ENCODE measurements at regions not wholly inside any gene's neighbourhood (a gene's known extent, or its start where the extent isn't known, plus 50 kb on each side); places are given as distances from the start of the nearest gene placed in this dataset.
"Not testable (repeated sequence)": the region's sequence is repeated elsewhere in the genome, so short reads cannot be mapped to it uniquely, and the experiment has no call there.

- no peak for DNase-seq (ENCODE audit: low read depth)
Observed at GRCh38 chr5:52605317-52606313, 182.1 kb upstream of the ITGA1 start.

DNA sequence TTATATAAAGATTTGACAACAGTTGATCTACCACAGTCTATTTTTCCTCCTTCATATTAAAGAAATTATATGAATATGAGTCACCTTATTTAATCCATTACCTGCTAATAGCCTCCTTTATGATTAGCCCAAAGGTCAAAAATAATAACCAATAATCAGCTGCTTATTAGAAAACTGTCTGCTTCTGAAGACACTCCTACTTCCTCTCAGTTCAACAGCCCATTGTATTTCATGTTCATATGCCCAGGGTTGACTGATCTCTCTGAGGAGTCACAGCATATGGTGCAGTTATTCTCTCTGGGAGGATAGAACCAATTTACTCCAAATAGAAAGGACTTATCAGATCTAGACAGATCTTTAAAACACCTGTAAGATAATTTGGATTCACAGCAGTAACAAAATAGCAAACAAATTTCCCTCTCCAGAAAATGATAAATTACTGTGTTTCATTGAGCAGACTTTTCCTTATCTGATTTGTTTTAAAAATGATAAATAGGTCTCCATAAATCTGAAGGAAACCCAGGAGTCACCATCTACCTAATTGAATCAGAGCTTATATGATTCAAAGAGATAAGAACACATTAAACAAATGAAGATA is 180.4 kb upstream of the ITGA1 start:
- DNase-seq (ENCODE audit: low read depth) = no peak

DNA sequence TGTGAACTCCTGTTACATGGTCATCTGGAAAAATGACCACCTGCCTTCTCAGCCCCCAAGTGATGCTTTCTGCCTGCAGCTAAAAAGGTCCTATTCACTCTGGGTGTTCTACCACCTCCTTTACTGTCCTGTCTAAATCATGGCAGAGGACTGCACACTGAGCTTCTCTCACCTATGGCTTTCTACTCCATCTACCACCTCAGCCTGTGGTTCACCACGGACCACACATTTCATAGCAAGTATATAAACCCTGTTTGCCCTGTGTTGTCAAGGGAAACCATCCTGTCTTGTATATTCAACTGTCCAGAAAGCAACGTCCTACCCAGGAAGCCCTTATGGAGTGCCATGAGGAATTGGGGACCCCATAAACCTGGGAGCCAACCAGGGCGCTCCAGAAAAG is 167.4 kb upstream of the ITGA1 start:
- DNase-seq (ENCODE audit: low read depth) = no peak

DNA sequence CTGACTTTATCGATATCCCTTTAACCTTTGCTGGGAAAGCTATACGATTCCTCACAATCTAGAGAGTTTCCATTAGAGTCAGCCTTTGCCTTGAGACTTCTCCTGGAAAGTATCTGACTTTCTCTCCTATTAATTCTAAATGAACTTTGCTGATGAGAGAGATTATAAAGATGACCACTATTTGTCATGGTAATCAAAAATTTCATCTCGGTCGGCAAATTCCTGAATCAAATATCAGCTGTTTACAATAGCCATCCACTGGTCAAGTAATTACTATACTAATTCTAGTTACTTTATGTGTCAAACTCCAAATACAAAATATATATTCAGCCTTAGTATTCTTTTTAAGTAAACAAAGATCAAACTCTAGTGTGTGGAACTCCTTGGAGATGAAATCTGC is 164.4 kb upstream of the ITGA1 start:
- no peak for DNase-seq (ENCODE audit: low read depth)

DNA sequence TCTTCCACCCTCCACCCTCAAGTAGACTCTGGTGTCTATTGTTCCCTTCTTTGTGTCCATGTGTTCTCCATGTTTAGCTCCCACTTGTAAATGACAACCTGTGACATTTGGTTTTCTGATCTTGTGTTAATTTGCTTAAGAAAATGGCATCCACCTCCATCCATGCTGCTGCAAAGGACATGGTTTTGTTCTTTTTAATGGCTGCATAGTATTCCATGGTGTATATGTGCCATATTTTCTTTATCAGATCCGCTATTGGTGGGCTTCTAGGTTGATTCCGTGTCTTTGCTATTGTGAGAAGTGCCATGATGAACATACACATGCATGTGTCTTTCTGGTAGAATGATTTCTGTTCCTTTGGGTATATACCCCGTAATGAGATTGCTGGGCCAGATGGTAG is 163.4 kb upstream of the ITGA1 start:
- DNase-seq (ENCODE audit: low read depth) = no peak

- DNase-seq (ENCODE audit: low read depth) = no peak
Observed at GRCh38 chr5:52626312-52626711, 161.4 kb upstream of the ITGA1 start.

- no peak for DNase-seq (ENCODE audit: low read depth)
Observed at GRCh38 chr5:52627740-52628139, 160.0 kb upstream of the ITGA1 start.

DNA sequence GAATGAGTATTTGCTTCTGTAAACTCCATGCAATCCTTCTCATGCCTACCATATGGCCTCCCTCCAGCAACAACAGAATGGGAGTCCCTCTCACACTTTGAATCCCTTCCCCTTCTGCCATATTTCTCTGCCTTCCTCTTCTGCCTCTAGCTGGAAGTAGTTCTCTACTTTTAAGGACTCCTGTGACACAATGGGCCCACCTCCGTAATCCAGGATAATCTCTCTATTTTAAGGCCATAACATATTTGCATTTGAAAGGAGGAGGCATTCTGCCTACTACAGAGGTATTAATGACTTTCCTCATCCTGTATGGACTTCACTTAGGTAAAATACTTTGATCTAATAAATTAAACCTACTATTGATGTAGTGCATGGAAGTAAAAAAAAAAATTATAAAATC is 155.4 kb upstream of the ITGA1 start:
- DNase-seq (ENCODE audit: low read depth) = no peak

DNA sequence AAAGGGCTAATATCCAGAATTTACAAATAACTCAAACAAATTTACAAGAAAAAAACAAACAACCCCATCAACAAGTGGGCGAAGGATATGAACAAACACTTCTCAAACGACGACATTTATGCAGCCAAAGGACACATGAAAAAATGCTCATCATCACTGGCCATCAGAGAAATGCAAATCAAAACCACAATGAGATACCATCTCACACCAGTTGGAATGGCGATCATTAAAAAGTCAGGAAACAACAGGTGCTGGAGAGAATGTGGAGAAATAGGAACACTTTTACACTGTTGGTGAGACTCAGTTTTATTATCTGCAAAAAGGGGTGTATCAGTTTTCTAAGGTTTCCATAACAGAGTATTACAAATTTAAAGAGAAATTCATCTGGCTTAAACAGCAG is 153.5 kb upstream of the ITGA1 start:
- DNase-seq (ENCODE audit: low read depth) = not testable (repeated sequence)

DNA sequence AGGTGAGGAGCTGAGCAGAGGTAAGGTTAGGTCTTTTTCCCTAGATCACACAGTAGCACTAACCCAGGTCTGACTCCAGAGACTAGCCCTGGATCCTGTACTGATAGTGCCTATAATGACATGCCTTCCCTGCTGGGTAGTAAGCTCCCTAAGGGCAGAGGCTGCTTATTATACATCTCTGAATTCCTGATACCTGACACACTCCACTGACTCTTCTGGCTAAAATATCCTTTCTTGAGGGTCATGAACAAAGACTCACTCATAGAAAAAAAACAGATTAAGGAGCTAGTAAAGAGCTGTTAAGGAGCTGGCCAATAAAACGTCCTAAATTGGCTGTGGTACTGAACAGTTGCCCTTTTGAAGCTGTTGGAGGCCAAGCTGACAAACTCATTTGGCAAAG is 149.0 kb upstream of the ITGA1 start:
- DNase-seq (ENCODE audit: low read depth) = no peak

DNA sequence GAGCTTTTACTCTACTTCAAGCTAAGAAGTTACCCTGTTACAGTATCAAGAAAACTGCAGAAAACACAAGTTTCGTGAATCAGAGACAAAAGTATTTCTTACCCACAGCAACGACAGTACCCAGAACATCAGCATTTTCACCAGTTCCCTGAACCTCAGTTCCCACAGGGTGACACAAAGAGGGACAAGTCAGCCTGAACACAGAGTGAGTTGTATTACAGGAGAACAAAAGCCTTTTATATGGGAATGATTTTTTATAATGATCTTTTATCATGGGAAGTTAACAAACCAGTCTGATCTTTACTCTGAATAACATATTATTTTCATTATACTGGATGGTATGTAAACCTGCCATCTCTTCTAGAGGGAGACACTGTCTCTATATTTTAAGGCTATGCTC is 139.0 kb upstream of the ITGA1 start:
- no peak for DNase-seq (ENCODE audit: low read depth)

DNA sequence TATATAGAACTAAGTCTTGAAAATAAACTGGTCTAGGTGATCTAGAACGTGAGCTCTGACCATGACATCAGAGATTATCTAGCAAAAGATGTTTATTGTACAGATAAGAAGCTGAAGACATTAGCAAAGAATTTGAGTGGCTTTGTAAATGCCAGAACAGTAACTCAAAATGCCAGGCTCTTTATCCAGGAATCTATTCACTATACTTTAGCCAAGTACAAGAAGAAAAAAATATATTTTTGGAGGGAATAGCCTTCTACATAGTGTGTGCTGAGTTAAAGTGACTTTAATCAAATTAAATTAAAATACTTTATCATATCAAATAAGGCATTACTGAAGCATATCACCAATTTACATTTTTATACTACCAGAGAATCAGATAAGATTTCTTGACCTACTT is 132.6 kb upstream of the ITGA1 start:
- DNase-seq (ENCODE audit: low read depth) = no peak

- DNase-seq (ENCODE audit: low read depth) = no peak
Observed at GRCh38 chr5:52656569-52657246, 131.0 kb upstream of the ITGA1 start.

GRCh38 chr5:52657247-52657645 is 130.5 kb upstream of the ITGA1 start:
- DNase-seq (ENCODE audit: low read depth) = peak; percentile 35

GRCh38 chr5:52658246-52658645 is 129.5 kb upstream of the ITGA1 start:
- DNase-seq (ENCODE audit: low read depth) = no peak

DNA sequence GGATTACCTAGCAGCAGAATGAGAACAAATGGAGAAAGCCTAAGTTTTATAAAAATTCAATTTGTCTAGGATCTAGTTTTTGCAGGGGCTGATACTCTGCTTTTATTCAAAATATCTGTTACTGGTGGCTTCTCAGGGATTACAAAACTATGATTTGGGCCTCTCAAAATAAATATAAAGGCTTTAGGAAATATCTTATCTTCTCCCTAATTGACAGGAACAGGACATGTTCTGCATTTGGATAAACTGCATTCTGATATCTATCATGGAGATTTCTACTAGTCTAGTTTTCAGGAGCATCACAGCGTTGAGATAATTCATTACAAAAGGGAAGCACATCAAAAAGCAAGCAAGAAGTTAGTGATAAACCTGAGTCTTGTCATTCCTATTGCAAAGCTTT is 127.1 kb upstream of the ITGA1 start:
- no peak for DNase-seq (ENCODE audit: low read depth)

GRCh38 chr5:52661903-52662595 is 125.7 kb upstream of the ITGA1 start:
- DNase-seq (ENCODE audit: low read depth) = no peak

- DNase-seq (ENCODE audit: low read depth) = peak; percentile 53
Observed at GRCh38 chr5:52665559-52665958, 122.2 kb upstream of the ITGA1 start.

GRCh38 chr5:52668139-52668538 is 119.6 kb upstream of the ITGA1 start:
- no peak for DNase-seq (ENCODE audit: low read depth)

GRCh38 chr5:52668544-52669185 is 119.1 kb upstream of the ITGA1 start:
- DNase-seq (ENCODE audit: low read depth) = peak; percentile 19

DNA sequence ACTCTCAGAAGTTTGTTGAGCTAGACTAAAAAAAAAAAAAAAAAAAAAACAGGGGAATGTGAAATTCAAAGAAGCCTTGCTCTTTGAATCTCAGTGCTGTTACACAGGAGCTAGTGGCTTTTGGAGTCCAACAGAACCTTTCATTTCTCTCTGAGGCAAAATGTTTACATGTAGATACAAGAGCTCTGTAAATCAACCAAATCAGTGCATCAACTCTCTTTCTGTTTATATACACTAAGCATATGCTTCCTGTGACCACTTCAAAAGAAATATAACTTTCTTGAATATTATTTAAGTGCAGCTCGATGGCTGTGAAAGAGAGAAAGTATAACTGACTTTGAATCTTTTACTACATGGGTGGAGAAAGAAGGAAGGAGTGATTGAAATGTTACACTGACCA is 115.3 kb upstream of the ITGA1 start:
- no peak for DNase-seq (ENCODE audit: low read depth)

All from LHCN-M2 (cell line).